OCI-LY7 (cell line): ENCODE measurements at regions not wholly inside any gene's neighbourhood (a gene's known extent, or its start where the extent isn't known, plus 50 kb on each side); places are given as distances from the start of the nearest gene placed in this dataset.

Source experiments
- CTCF ChIP-seq: fragments of 200-600 bp; sonication (generic); conservative IDR thresholded peaks from 2 replicates; pipeline ENCODE4 v1.5.1; 2014; ENCODE audit warnings: mild to moderate bottlenecking, antibody characterized with exemption, low read length, moderate library complexity, mixed read lengths
- EZH2phosphoT487 ChIP-seq: fragments of 200-600 bp; sonication (generic); IDR thresholded peaks from 2 replicates; pipeline ENCODE4 v1.6.1; 2018; ENCODE audit warnings: low read depth, borderline replicate concordance, mild to moderate bottlenecking, mixed run types, antibody characterized with exemption, low read length, moderate library complexity, mixed read lengths

GRCh38 chr1:14372526-14372925 lies 226.0 kb upstream of the KAZN start:
- no peak for TF ChIP-seq CTCF
- TF ChIP-seq EZH2phosphoT487: no peak
